Kidney (tissue), 13 donors: ENCODE measurements at regions not wholly inside any gene's neighbourhood (a gene's known extent, or its start where the extent isn't known, plus 50 kb on each side); places are given as distances from the start of the nearest gene placed in this dataset.

Experiments
- DNase-seq, 5 donors: peaks; one replicate each; pipeline ENCODE4 v3.0.0-alpha.2; 2013 to 2020
- FAIRE-seq: peaks from 2 replicates; lab custom pipeline; 2012; peaks lifted over from hg19 to GRCh38; lab: Jason Lieb, UNC
- H3K27ac ChIP-seq, 2 donors: one replicate each; pipeline ENCODE4 v1.7.0; 2013; ENCODE audit warnings: low read depth in 2 of 2, low read length in 2 of 2, inconsistent platforms in 1 of 2
- H3K27me3 ChIP-seq: one replicate; pipeline ENCODE4 v1.7.1; 2013; ENCODE audit warnings: low read length, inconsistent platforms; ENCODE audit not compliant: control insufficient read depth, insufficient read depth
- H3K36me3 ChIP-seq, 3 donors: one replicate each; pipeline versions ENCODE4 v1.7.0 to v1.7.1; 2013; ENCODE audit warnings: low read length in 3 of 3, control low read depth in 1 of 3, inconsistent platforms in 1 of 3; ENCODE audit not compliant: insufficient read depth in 3 of 3, control insufficient read depth in 2 of 3
- H3K4me1 ChIP-seq, 3 donors: one replicate each; pipeline versions ENCODE4 v1.7.0 to v1.7.1; 2013; ENCODE audit warnings: low read length in 3 of 3, inconsistent platforms in 1 of 3, low read depth in 1 of 3; ENCODE audit not compliant: control insufficient read depth in 2 of 3, insufficient read depth in 2 of 3
- H3K4me3 ChIP-seq, 3 donors: one replicate each; pipeline versions ENCODE4 v1.7.0 to v1.8.1; 2013; ENCODE audit warnings: low read length in 3 of 3, control low read depth in 1 of 3, inconsistent platforms in 1 of 3
- H3K9ac ChIP-seq, 3 donors: one replicate each; pipeline versions ENCODE4 v1.7.0 to v1.7.1; 2013; ENCODE audit warnings: low read length in 3 of 3, control low read depth in 1 of 3, inconsistent platforms in 1 of 3
- H3K9me3 ChIP-seq, 3 donors: one replicate each; pipeline versions ENCODE4 v1.7.0 to v1.7.1; 2013; ENCODE audit warnings: low read length in 3 of 3, control low read depth in 1 of 3, inconsistent platforms in 1 of 3; ENCODE audit not compliant: control insufficient read depth in 2 of 3, insufficient read depth in 1 of 3
- CTCF ChIP-seq: IDR thresholded peaks from 3 replicates; pipeline ENCODE4 v1.5.1; 2012; ENCODE audit warnings: mild to moderate bottlenecking, moderate library complexity, borderline replicate concordance; ENCODE audit not compliant: insufficient read depth; ENCODE audit errors: extremely low read depth
- intact Hi-C: fragments of 100-400 bp; cut with DNase I; formaldehyde crosslinking; loops from one replicate; pipeline ENCODE4 v1.11.1; 2022
- donor health status: control.
- donor health status: control.
- donor health status: control.
- donor health status: control.
- donor health status: control.
- donor health status: DM: yes; HTN: yes; CAD: no.
- donor health status: Normal renal cell carcinoma (clear cell type).

GRCh38 chr4:152073351-152074087 is 312.7 kb upstream of the GATB start:
- Histone ChIP-seq H3K9me3 (no peaks in the 10 kb centered on the region), H3K4me1 (no peaks in the 10 kb centered on the region), H3K9ac (no peak overlapping the region), H3K27me3 (no peaks in the 10 kb centered on the region), H3K4me3 (no peak overlapping the region), H3K27ac (no peak overlapping the region), H3K36me3 (no peaks in the 10 kb centered on the region)
- intact Hi-C loops, result no loop called here
- no peak for TF ChIP-seq CTCF
- DNase-seq, result peak in 2 of 5 donors; percentile 42 to 44
- no peak for FAIRE-seq

GRCh38 chr4:152072906-152073305 is 312.1 kb upstream of the GATB start:
- FAIRE-seq, result no peak
- no peak overlapping the region for H3K9ac ChIP-seq
- peak in 4 of 5 donors; percentile 68 to 76 (median 72) for DNase-seq
- no peaks in the 10 kb centered on the region for H3K27me3 ChIP-seq
- H3K4me1 ChIP-seq, result no peaks in the 10 kb centered on the region
- H3K9me3 ChIP-seq, result no peaks in the 10 kb centered on the region
- no peak overlapping the region for H3K27ac ChIP-seq
- TF ChIP-seq CTCF, result no peak
- H3K36me3 ChIP-seq, result no peaks in the 10 kb centered on the region
- intact Hi-C loops, result no loop called here
- no peak overlapping the region for H3K4me3 ChIP-seq

GRCh38 chr4:152072001-152072485 is 311.2 kb upstream of the GATB start:
- no peak overlapping the region for H3K4me3 ChIP-seq
- no peak for FAIRE-seq
- H3K36me3 ChIP-seq, result no peaks in the 10 kb centered on the region
- no peaks in the 10 kb centered on the region for H3K27me3 ChIP-seq
- TF ChIP-seq CTCF, result no peak
- peak in 4 of 5 donors; percentile 44 to 79 (median 63) for DNase-seq
- H3K27ac ChIP-seq, result no peak overlapping the region
- H3K9me3 ChIP-seq, result no peaks in the 10 kb centered on the region
- no peak overlapping the region for H3K9ac ChIP-seq
- H3K4me1 ChIP-seq, result no peaks in the 10 kb centered on the region
- intact Hi-C loops, result no loop called here
